ENCODE measurements at regions not wholly inside any gene's neighbourhood (a gene's known extent, or its start where the extent isn't known, plus 50 kb on each side); places are given as distances from the start of the nearest gene placed in this dataset.
"Not testable (repeated sequence)": the region's sequence is repeated elsewhere in the genome, so short reads cannot be mapped to it uniquely, and the experiment has no call there.

DNA sequence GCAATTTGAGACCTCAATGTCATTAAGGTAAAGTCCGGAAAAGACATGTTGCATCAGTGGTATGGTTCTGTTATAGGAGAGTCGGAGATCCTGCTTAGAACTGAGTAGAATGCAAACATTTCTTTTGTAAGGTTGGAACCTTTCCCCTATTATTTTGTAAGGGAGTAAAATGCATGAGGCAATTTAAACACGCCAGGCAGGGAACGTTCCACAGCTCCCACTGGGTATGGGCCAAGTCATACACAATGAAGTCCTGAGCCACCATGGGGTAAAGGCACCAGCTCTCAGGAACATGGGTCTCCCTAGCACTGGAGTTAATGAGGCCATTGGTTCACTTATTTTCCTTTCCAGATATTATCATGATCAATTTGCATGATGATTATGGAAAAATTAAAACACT lies 116.6 kb upstream of the NR2F2 start (continued):
- TF ChIP-seq, protein P1, sequence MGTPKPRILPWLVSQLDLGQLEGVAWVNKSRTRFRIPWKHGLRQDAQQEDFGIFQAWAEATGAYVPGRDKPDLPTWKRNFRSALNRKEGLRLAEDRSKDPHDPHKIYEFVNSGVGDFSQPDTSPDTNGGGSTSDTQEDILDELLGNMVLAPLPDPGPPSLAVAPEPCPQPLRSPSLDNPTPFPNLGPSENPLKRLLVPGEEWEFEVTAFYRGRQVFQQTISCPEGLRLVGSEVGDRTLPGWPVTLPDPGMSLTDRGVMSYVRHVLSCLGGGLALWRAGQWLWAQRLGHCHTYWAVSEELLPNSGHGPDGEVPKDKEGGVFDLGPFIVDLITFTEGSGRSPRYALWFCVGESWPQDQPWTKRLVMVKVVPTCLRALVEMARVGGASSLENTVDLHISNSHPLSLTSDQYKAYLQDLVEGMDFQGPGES (IDR thresholded peaks at IDR 0.05; ENCODE audit: low read depth, low read length): no peak
- no peak for TF ChIP-seq MEF2A (IDR thresholded peaks at IDR 0.05; ENCODE audit: borderline replicate concordance, low read depth)
- TF ChIP-seq TCF12 (IDR thresholded peaks at IDR 0.05): no peak

DNA sequence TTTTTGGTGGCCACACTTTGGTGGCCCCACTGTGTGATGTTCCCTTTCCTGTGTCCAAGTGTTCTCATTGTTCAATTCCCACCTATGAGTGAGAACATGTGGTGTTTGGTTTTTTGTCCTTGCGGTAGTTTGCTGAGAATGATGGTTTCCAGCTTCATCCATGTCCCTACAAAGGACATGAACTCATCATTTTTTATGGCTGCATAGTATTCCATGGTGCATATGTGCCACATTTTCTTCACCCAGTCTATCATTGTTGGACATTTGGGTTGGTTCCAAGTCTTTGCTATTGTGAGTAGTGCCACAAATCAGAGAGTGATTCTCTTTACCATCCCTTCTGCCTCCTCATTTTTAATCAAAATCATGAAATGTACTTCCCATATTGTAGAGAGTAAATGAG lies 114.0 kb upstream of the NR2F2 start:
- H3K9ac ChIP-seq; H3K4me1 ChIP-seq (ENCODE audit: control insufficient read depth in 1 of 2, insufficient read depth in 2 of 2, low read depth in 1 of 2, low read length in 1 of 2); H3K9me2 ChIP-seq; H2AFZ ChIP-seq (ENCODE audit: low read depth); POLR2A ChIA-PET; H3K4me3 ChIP-seq (ENCODE audit: low read depth in 2 of 2, low read length in 1 of 2); H3K36me3 ChIP-seq (replicated peaks in 1 of 2; ENCODE audit: control insufficient read depth in 1 of 2, insufficient read depth in 2 of 2, low read length in 1 of 2); DNase-seq; CTCF ChIA-PET; H3K79me2 ChIP-seq (ENCODE audit: insufficient read depth); H3K9me3 ChIP-seq; H3K4me2 ChIP-seq; H3F3A ChIP-seq (replicated peaks; ENCODE audit: insufficient read depth); H3K27me3 ChIP-seq (ENCODE audit: insufficient read depth); H3K27ac ChIP-seq (ENCODE audit: low read depth in 2 of 2, low read length in 1 of 2); H4K20me1 ChIP-seq (ENCODE audit: insufficient read depth): not testable (repeated sequence)
- 18% methylated on average over 1 of the region's 1 CpG for WGBS (ENCODE audit: low lambda C conversion rate)

DNA sequence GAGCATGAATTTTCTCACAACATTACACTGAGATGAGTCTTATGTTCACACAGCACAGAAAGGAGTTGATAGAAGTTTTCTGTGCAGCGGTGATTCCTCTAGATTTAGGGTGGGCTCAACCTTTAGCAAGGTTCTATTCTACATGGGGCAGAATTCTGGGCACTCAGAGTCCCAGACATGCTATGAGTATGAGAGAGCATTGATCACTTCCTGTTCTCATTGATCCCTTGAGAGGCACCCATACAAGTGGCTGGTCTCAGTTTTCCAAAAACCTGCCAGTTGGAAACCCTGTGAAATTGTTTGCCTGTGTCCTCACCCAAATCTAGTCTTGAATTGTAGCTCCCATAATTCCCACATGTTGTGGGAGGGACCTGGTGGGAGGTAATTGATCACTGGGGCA lies 112.5 kb upstream of the NR2F2 start:
- no peak overlapping the region for H3K4me3 ChIP-seq (ENCODE audit: low read depth in 2 of 2, low read length in 1 of 2)
- no peak overlapping the region for H3K27ac ChIP-seq (ENCODE audit: low read depth in 2 of 2, low read length in 1 of 2)
- H3K9me2 ChIP-seq: no peaks in the 10 kb centered on the region
- no peak overlapping the region for H2AFZ ChIP-seq (ENCODE audit: low read depth)
- H3F3A ChIP-seq (replicated peaks; ENCODE audit: insufficient read depth): no peaks in the 10 kb centered on the region
- CTCF ChIA-PET: no interaction called here
- WGBS (ENCODE audit: low lambda C conversion rate): 33% methylated on average over 1 of the region's 1 CpG
- TF ChIP-seq, protein P2, sequence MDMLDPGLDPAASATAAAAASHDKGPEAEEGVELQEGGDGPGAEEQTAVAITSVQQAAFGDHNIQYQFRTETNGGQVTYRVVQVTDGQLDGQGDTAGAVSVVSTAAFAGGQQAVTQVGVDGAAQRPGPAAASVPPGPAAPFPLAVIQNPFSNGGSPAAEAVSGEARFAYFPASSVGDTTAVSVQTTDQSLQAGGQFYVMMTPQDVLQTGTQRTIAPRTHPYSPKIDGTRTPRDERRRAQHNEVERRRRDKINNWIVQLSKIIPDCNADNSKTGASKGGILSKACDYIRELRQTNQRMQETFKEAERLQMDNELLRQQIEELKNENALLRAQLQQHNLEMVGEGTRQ (IDR thresholded peaks at IDR 0.05; ENCODE audit: borderline replicate concordance, low read depth, low read length): no peak
- TF ChIP-seq JUND (IDR thresholded peaks at IDR 0.05): no peak
- TF ChIP-seq MEF2A (IDR thresholded peaks at IDR 0.05; ENCODE audit: borderline replicate concordance, low read depth): no peak
- TF ChIP-seq, protein P3, sequence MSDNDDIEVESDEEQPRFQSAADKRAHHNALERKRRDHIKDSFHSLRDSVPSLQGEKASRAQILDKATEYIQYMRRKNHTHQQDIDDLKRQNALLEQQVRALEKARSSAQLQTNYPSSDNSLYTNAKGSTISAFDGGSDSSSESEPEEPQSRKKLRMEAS (IDR thresholded peaks at IDR 0.05; ENCODE audit: low read depth): no peak
- no peak for TF ChIP-seq TAF1 (IDR thresholded peaks at IDR 0.05; ENCODE audit: borderline replicate concordance, low read depth, low read length)
- TF ChIP-seq, protein P1 (IDR thresholded peaks at IDR 0.05; ENCODE audit: low read depth, low read length): no peak
- no peak for TF ChIP-seq RXRA (IDR thresholded peaks at IDR 0.05; ENCODE audit: borderline replicate concordance, low read depth)
- no peak for TF ChIP-seq TEAD4 (IDR thresholded peaks at IDR 0.05; ENCODE audit: borderline replicate concordance, insufficient read depth)
- H3K4me2 ChIP-seq: no peak overlapping the region
- H3K79me2 ChIP-seq (ENCODE audit: insufficient read depth): no peaks in the 10 kb centered on the region
- H3K9ac ChIP-seq: no peak overlapping the region
- no peaks in the 10 kb centered on the region for H3K9me3 ChIP-seq
- POLR2A ChIA-PET: no interaction called here
- DNase-seq: no peak
- H3K4me1 ChIP-seq (ENCODE audit: control insufficient read depth in 1 of 2, insufficient read depth in 2 of 2, low read depth in 1 of 2, low read length in 1 of 2): no peaks in the 10 kb centered on the region
- no peaks in the 10 kb centered on the region for H3K36me3 ChIP-seq (replicated peaks in 1 of 2; ENCODE audit: control insufficient read depth in 1 of 2, insufficient read depth in 2 of 2, low read length in 1 of 2)
- H4K20me1 ChIP-seq (ENCODE audit: insufficient read depth): no peaks in the 10 kb centered on the region
- H3K27me3 ChIP-seq (ENCODE audit: insufficient read depth): no peaks in the 10 kb centered on the region
